ENCODE measurements at regions not wholly inside any gene's neighbourhood (a gene's known extent, or its start where the extent isn't known, plus 50 kb on each side); places are given as distances from the start of the nearest gene placed in this dataset.

GRCh38 chr16:27721531-27722181, 171.7 kb downstream of the KATNIP start:
- TF ChIP-seq CTCF (IDR thresholded peaks at IDR 0.05; ENCODE audit: low read depth, low read length), result no peak

DNA sequence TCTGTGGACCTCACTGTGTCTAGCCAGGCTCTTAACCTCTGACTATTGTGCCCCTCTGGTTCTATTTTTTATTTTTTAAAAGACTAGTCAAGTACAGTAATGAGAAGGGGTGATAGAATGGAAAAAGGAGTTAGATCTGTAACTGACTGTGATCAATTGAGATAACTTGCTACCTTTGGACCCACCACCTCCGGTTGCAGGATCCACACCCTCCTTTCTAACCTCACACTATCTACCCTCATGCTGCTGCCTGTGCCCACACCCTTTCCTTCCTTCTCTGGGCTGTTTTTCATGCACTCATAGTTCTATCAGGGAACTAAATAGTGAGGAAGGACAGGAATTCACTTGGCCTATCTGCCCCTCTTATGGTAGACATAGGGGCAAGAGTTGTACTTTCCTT, 172.3 kb downstream of the KATNIP start:
- DNase-seq, result no peak
- Histone ChIP-seq H3K4me3 (ENCODE audit: low read depth, low read length) (peak overlapping the region; percentile 55), H3K9me3 (ENCODE audit: severe bottlenecking) (no peaks in the 10 kb centered on the region), H3K27ac (peak overlapping the region; percentile 98), H3K36me3 (peaks cover 51% of the 10 kb centered on the region), H3K27me3 (ENCODE audit: insufficient read depth, low read depth, severe bottlenecking) (no peaks in the 10 kb centered on the region)
- no peak for TF ChIP-seq CTCF (IDR thresholded peaks at IDR 0.05; ENCODE audit: low read depth, low read length)

More at GRCh38 chr16:27721531-27722181, 171.7 kb downstream of the KATNIP start:
- no peaks in the 10 kb centered on the region for H3K27me3 ChIP-seq (ENCODE audit: insufficient read depth, low read depth, severe bottlenecking)
- no peak for DNase-seq
- peak overlapping the region; percentile 98 for H3K27ac ChIP-seq
- H3K36me3 ChIP-seq, result peaks cover 46% of the 10 kb centered on the region
- peak overlapping the region; percentile 55 for H3K4me3 ChIP-seq (ENCODE audit: low read depth, low read length)
- no peaks in the 10 kb centered on the region for H3K9me3 ChIP-seq (ENCODE audit: severe bottlenecking)

DNA sequence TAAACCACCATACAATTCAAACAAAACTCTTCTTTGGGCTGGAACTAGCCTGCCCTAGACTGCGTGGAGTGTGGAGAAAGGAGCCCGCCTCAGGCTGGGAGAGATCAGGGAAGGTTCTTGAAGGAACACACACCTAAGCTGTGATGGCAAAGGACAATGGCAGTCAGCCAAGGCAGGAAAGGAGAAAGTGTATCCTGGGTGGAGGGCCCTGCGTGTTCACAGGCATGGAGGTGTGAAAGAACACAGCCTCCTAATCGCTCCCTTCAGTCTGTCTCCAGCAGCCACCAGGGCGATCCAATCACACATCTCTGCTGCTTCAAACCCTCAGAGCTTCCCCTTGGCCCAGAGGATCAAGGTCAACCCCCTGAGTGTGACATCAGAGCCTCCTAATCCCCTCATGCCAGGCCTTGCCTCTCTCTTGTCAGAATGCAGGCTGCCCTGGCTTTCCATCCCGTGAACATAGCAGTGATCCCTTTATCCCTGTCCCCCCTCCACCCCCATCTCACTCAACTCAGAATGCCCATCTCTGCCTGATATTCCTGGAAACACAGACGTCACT, 173.0 kb downstream of the KATNIP start:
- H3K9me3 ChIP-seq (ENCODE audit: severe bottlenecking), result no peaks in the 10 kb centered on the region
- peaks cover 59% of the 10 kb centered on the region for H3K36me3 ChIP-seq
- H3K27ac ChIP-seq, result peak overlapping the region; percentile 98
- TF ChIP-seq CTCF (IDR thresholded peaks at IDR 0.05; ENCODE audit: low read depth, low read length), result no peak
- H3K27me3 ChIP-seq (ENCODE audit: insufficient read depth, low read depth, severe bottlenecking), result no peaks in the 10 kb centered on the region
- H3K4me3 ChIP-seq (ENCODE audit: low read depth, low read length), result peak overlapping the region; percentile 55
- peak; percentile 95 for DNase-seq

- Histone ChIP-seq H3K27ac (peak overlapping the region; percentile 98), H3K9me3 (ENCODE audit: severe bottlenecking) (no peaks in the 10 kb centered on the region)
Measured at GRCh38 chr16:27723711-27724481, 174.0 kb downstream of the KATNIP start.

More at GRCh38 chr16:27723711-27724481, 174.0 kb downstream of the KATNIP start:
- TF ChIP-seq CTCF (IDR thresholded peaks at IDR 0.05; ENCODE audit: low read depth, low read length), result no peak
- H3K27me3 ChIP-seq (ENCODE audit: insufficient read depth, low read depth, severe bottlenecking), result no peaks in the 10 kb centered on the region
- H3K36me3 ChIP-seq, result peaks cover 68% of the 10 kb centered on the region
- DNase-seq, result peak; percentile 84
- peak overlapping the region; percentile 30 for H3K4me3 ChIP-seq (ENCODE audit: low read depth, low read length)
